GM12892 (cell line): ENCODE measurements at regions not wholly inside any gene's neighbourhood (a gene's known extent, or its start where the extent isn't known, plus 50 kb on each side); places are given as distances from the start of the nearest gene placed in this dataset.

ENCODE experiments used
- POLR2A ChIP-seq: IDR thresholded peaks from 2 replicates; pipeline ENCODE4 v1.6.1; 2011; ENCODE audit warnings: low read depth, low read length, control low read depth
- POLR2AphosphoS5 ChIP-seq: IDR thresholded peaks from 2 replicates; pipeline ENCODE4 v1.6.1; 2011; ENCODE audit warnings: low read depth, low read length, control low read depth
- TAF1 ChIP-seq: IDR thresholded peaks from 2 replicates; pipeline ENCODE4 v1.6.1; 2011; ENCODE audit warnings: low read depth, mild to moderate bottlenecking, control low read depth, low read length, borderline replicate concordance

- TF ChIP-seq TAF1: no peak
- no peak for TF ChIP-seq POLR2AphosphoS5
- no peak for TF ChIP-seq POLR2A
These were observed 84.5 kb upstream of the DYNC1I1 start for GRCh38 chr7:95687759-95688343.
